ENCODE measurements at regions not wholly inside any gene's neighbourhood (a gene's known extent, or its start where the extent isn't known, plus 50 kb on each side); places are given as distances from the start of the nearest gene placed in this dataset.
A peak's percentile ranks its signal among the peaks of the same experiment; 100 is the strongest.

DNA sequence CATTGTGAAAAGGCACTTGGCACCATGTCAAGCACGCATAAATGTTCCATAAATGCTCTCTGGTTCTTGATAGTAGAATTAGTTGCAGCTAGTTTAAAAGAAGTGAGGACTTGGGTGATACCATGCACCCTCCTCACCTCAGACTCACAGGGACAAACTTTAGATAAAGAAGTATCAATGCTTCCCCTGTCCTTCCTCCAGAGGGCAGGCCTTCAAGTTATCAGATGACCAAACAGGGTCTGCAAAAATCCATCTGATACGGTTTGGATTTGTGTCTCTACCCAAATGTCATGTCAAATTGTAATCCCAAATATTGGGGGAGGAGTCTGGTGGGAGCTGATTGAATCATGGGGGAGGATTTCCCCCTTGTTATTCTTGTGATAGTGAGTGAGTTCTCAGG is 54.1 kb downstream of the C1QL2 start:
- Histone ChIP-seq H3K4me3 (no peak overlapping the region), H3K27ac (ENCODE audit: low read depth) (no peak overlapping the region), H3K9me2 (ENCODE audit: insufficient read depth) (peaks cover 14% of the 10 kb centered on the region; the same call in 1 of the 2 replicates), H3K4me2 (no peak overlapping the region), H3F3A (replicated peaks; ENCODE audit: low read depth) (no peaks in the 10 kb centered on the region), H3K27me3 (ENCODE audit: insufficient read depth) (no peaks in the 10 kb centered on the region), H3K79me2 (replicated peaks; ENCODE audit: insufficient read depth) (no peaks in the 10 kb centered on the region), H2AFZ (no peak overlapping the region), H4K20me1 (replicated peaks; ENCODE audit: insufficient read depth) (no peaks in the 10 kb centered on the region), H3K4me1 (ENCODE audit: insufficient read depth) (no peaks in the 10 kb centered on the region), H3K36me3 (ENCODE audit: insufficient read depth) (no peaks in the 10 kb centered on the region)
- Mint-ChIP-seq H3K36me3 (ENCODE audit: low read depth) (no peaks in the 10 kb centered on the region), H3K4me1 (no peaks in the 10 kb centered on the region; the same call in 2 of the 3 replicates), H3K27me3 (ENCODE audit: insufficient read depth, low read depth, poor library complexity) (peaks cover 2% of the 10 kb centered on the region), H3K4me3 (no peak overlapping the region), H3K27ac (no peak overlapping the region), H3K9me3 (peaks cover 6% of the 10 kb centered on the region; the same call in 1 of the 3 replicates)
- TF ChIP-seq ZNF114 (CRISPR knock-in tag; IDR thresholded peaks at IDR 0.05) = no peak
- no peak for TF ChIP-seq NANOG (IDR thresholded peaks at IDR 0.05; ENCODE audit: borderline replicate concordance)
- TF ChIP-seq, protein P1, sequence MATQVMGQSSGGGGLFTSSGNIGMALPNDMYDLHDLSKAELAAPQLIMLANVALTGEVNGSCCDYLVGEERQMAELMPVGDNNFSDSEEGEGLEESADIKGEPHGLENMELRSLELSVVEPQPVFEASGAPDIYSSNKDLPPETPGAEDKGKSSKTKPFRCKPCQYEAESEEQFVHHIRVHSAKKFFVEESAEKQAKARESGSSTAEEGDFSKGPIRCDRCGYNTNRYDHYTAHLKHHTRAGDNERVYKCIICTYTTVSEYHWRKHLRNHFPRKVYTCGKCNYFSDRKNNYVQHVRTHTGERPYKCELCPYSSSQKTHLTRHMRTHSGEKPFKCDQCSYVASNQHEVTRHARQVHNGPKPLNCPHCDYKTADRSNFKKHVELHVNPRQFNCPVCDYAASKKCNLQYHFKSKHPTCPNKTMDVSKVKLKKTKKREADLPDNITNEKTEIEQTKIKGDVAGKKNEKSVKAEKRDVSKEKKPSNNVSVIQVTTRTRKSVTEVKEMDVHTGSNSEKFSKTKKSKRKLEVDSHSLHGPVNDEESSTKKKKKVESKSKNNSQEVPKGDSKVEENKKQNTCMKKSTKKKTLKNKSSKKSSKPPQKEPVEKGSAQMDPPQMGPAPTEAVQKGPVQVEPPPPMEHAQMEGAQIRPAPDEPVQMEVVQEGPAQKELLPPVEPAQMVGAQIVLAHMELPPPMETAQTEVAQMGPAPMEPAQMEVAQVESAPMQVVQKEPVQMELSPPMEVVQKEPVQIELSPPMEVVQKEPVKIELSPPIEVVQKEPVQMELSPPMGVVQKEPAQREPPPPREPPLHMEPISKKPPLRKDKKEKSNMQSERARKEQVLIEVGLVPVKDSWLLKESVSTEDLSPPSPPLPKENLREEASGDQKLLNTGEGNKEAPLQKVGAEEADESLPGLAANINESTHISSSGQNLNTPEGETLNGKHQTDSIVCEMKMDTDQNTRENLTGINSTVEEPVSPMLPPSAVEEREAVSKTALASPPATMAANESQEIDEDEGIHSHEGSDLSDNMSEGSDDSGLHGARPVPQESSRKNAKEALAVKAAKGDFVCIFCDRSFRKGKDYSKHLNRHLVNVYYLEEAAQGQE (IDR thresholded peaks at IDR 0.05; ENCODE audit: unreplicated experiment) = peak; percentile 23
- TF ChIP-seq, protein P2, sequence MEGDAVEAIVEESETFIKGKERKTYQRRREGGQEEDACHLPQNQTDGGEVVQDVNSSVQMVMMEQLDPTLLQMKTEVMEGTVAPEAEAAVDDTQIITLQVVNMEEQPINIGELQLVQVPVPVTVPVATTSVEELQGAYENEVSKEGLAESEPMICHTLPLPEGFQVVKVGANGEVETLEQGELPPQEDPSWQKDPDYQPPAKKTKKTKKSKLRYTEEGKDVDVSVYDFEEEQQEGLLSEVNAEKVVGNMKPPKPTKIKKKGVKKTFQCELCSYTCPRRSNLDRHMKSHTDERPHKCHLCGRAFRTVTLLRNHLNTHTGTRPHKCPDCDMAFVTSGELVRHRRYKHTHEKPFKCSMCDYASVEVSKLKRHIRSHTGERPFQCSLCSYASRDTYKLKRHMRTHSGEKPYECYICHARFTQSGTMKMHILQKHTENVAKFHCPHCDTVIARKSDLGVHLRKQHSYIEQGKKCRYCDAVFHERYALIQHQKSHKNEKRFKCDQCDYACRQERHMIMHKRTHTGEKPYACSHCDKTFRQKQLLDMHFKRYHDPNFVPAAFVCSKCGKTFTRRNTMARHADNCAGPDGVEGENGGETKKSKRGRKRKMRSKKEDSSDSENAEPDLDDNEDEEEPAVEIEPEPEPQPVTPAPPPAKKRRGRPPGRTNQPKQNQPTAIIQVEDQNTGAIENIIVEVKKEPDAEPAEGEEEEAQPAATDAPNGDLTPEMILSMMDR (conservative IDR thresholded peaks at IDR 0.05; ENCODE audit: low read depth in 2 of 2) = peak; percentile 53 to 58
- DNase-seq (ENCODE audit: low spot score) (no peak), ATAC-seq (peak; percentile 47; the same call in 2 of the 3 replicates)

DNA sequence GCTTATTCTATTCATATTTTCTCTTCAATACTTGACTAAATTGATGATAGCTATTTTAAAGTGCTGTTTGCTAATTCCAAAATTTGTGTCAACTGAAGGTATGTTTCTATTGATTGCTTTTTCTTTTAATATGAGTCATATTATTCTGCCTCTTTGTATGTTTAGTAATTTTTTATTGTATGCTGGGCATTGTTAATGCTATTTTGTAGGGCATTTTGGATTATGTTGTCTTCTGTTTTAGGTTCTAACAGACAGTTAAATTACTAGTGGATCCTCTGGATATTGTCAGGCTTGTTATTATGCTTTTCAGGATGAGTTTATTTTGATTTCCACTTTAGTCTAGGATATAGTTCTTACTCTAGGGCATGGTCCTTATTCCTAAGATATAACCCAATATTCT is 55.6 kb downstream of the C1QL2 start:
- no peaks in the 10 kb centered on the region for H3K36me3 ChIP-seq (ENCODE audit: insufficient read depth)
- no peak for ATAC-seq
- H3F3A ChIP-seq (replicated peaks; ENCODE audit: low read depth) = no peaks in the 10 kb centered on the region
- no peaks in the 10 kb centered on the region for H3K4me1 ChIP-seq (ENCODE audit: insufficient read depth)
- H3K4me3 ChIP-seq = no peak overlapping the region
- no peak overlapping the region for H2AFZ ChIP-seq
- H3K27ac ChIP-seq (ENCODE audit: low read depth) = no peak overlapping the region
- H3K4me3 Mint-ChIP-seq = no peak overlapping the region
- no peaks in the 10 kb centered on the region; the same call in 2 of the 3 replicates for H3K4me1 Mint-ChIP-seq
- peaks cover 2% of the 10 kb centered on the region for H3K27me3 Mint-ChIP-seq (ENCODE audit: insufficient read depth, low read depth, poor library complexity)
- TF ChIP-seq, protein P3, sequence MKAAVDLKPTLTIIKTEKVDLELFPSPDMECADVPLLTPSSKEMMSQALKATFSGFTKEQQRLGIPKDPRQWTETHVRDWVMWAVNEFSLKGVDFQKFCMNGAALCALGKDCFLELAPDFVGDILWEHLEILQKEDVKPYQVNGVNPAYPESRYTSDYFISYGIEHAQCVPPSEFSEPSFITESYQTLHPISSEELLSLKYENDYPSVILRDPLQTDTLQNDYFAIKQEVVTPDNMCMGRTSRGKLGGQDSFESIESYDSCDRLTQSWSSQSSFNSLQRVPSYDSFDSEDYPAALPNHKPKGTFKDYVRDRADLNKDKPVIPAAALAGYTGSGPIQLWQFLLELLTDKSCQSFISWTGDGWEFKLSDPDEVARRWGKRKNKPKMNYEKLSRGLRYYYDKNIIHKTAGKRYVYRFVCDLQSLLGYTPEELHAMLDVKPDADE (IDR thresholded peaks at IDR 0.05) = no peak
- H3K9me2 ChIP-seq (ENCODE audit: insufficient read depth) = 0 out of 2 replicates have a peak, but pooled peaks cover 10% of the 10 kb centered on the region
- no peaks in the 10 kb centered on the region for H3K79me2 ChIP-seq (replicated peaks; ENCODE audit: insufficient read depth)
- H3K27ac Mint-ChIP-seq = no peak overlapping the region
- no peaks in the 10 kb centered on the region for H3K36me3 Mint-ChIP-seq (ENCODE audit: low read depth)
- peaks cover 7% of the 10 kb centered on the region; the same call in 2 of the 3 replicates for H3K9me3 Mint-ChIP-seq
- H3K27me3 ChIP-seq (ENCODE audit: insufficient read depth) = no peaks in the 10 kb centered on the region
- no peak for DNase-seq (ENCODE audit: low spot score)
- H4K20me1 ChIP-seq (replicated peaks; ENCODE audit: insufficient read depth) = no peaks in the 10 kb centered on the region
- no peak overlapping the region for H3K4me2 ChIP-seq

All from GM23338 (cell line).